PFSK-1 (cell line): ENCODE measurements at regions not wholly inside any gene's neighbourhood (a gene's known extent, or its start where the extent isn't known, plus 50 kb on each side); places are given as distances from the start of the nearest gene placed in this dataset.

Source experiments
- FOXP2 ChIP-seq: optimal IDR thresholded peaks from 2 replicates; pipeline ENCODE3; 2011; ENCODE audit warnings: borderline replicate concordance, control low read depth, inconsistent platforms; ENCODE audit not compliant: insufficient read depth; ENCODE audit errors: extremely low read length, extremely low read depth
- POLR2AphosphoS5 ChIP-seq: IDR thresholded peaks from 2 replicates; pipeline ENCODE4 v1.6.1; 2012; ENCODE audit warnings: low read depth, mild to moderate bottlenecking, control low read depth, low read length, moderate library complexity
- REST ChIP-seq, 2 experiments: IDR thresholded peaks; 2 replicates each; pipeline versions ENCODE4 v1.6.1 to v1.8.0; 2011 to 2012; ENCODE audit warnings: low read depth in 2 of 2, low read length in 2 of 2, control low read depth in 1 of 2, inconsistent platforms in 1 of 2, mild to moderate bottlenecking in 1 of 2, moderate library complexity in 1 of 2; ENCODE audit not compliant: insufficient read depth in 1 of 2
- SIN3A ChIP-seq: IDR thresholded peaks from 2 replicates; pipeline ENCODE4 v1.6.1; 2012; ENCODE audit warnings: mild to moderate bottlenecking, low read length, moderate library complexity, borderline replicate concordance; ENCODE audit not compliant: insufficient read depth
- TAF1 ChIP-seq: IDR thresholded peaks from 2 replicates; pipeline ENCODE4 v1.6.1; 2012; ENCODE audit warnings: low read length, control low read depth, borderline replicate concordance; ENCODE audit not compliant: insufficient read depth

GRCh38 chr22:47914481-47915097 is 1152.1 kb downstream of the TBC1D22A start:
- TF ChIP-seq POLR2AphosphoS5 (no peak), REST (IDR thresholded peaks at IDR 0.05; ENCODE audit: insufficient read depth in 1 of 2, low read depth in 2 of 2, low read length in 2 of 2) (no peak), FOXP2 (no peak), TAF1 (no peak), SIN3A (no peak)
